Mucosa of descending colon (tissue), 3 donors: ENCODE measurements at regions not wholly inside any gene's neighbourhood (a gene's known extent, or its start where the extent isn't known, plus 50 kb on each side); places are given as distances from the start of the nearest gene placed in this dataset.
"Not testable (repeated sequence)": the region's sequence is repeated elsewhere in the genome, so short reads cannot be mapped to it uniquely, and the experiment has no call there.

Experiments
- ATAC-seq: fragments of 200-7000 bp; cut with Tn5 transposase; one replicate; pipeline ENCODE4 v1.9.1; 2020; ENCODE audit warnings: mild to moderate bottlenecking, moderate library complexity
- DNase-seq, 3 donors: peaks; one replicate each; pipeline ENCODE4 v3.0.0-alpha.2; 2020
- H3K36me3 ChIP-seq: fragments of 200-600 bp; one replicate; pipeline ENCODE4 v1.8.0; 2021; ENCODE audit warnings: low read depth, mild to moderate bottlenecking
- H3K4me1 ChIP-seq: fragments of 200-600 bp; one replicate; pipeline ENCODE4 v1.8.0; 2021; ENCODE audit warnings: low read depth, mild to moderate bottlenecking
- H3K4me3 ChIP-seq: fragments of 200-600 bp; one replicate; pipeline ENCODE4 v1.8.0; 2021; ENCODE audit warnings: mild to moderate bottlenecking
- H3K9me3 ChIP-seq: fragments of 200-600 bp; one replicate; pipeline ENCODE4 v1.8.0; 2021; ENCODE audit warnings: mild to moderate bottlenecking
- CTCF ChIP-seq: fragments of 200-600 bp; IDR thresholded peaks from one replicate; pipeline ENCODE4 v1.8.0; 2022; ENCODE audit warnings: antibody characterized with exemption, mild to moderate bottlenecking
- intact Hi-C, 2 donors: fragments of 100-400 bp; cut with DNase I in 1 of 2; cut with micrococcal nuclease in 1 of 2; formaldehyde crosslinking; loops; one replicate each; pipeline versions ENCODE4 v1.11.0 to v1.11.1; 2022; cut with DNase I, micrococcal nuclease
- donor health status: DM: no; HTN: no; CAD: no; lungs with moderate emphysema.
- donor health status: DM: no; HTN: no; CAD: no.
- donor health status: DM: no; HTN: yes; CAD: no.

DNA sequence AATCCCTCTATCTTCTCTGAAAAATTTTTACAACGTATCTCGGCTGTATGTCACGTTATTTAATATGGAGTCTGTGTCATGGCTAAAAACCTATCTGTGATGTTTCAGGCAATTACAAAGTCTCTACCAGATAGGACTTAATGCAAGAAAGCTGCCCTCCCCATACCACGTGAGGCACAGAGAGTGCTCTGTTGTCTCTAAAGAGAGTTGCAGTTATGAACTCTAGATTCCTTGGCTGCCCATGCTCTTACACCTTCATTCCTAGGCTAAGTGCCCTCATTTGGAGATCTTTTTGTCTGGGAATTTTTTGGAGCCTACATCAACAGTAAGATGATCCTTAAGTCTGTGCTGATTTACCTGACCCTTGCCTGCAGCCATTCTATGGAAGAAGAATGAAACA lies 935.9 kb downstream of the C4orf33 start:
- Histone ChIP-seq H3K4me1 (no peaks in the 10 kb centered on the region), H3K9me3 (no peaks in the 10 kb centered on the region), H3K4me3 (no peak overlapping the region), H3K36me3 (no peaks in the 10 kb centered on the region)
- TF ChIP-seq CTCF: no peak
- ATAC-seq (no peak), DNase-seq (no peak)
- intact Hi-C loops: no loop called here

DNA sequence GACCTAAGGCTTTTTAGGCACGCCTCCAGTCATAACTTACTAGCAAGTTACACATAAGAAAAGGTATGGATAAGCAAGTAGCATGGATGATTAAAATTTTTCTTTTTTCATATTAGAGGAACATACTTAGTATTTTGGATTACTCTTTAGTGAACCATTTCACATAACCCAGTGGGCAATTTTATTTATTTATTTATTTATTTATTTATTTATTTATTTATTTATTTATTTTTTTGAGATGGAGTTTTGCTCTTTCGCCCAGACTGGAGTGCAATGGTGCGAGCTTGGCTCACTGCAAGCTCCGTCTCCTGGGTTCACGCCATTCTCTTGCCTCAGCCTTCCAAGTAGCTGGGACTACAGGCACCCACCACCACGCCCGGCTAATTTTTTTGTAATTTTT lies 937.7 kb downstream of the C4orf33 start:
- H3K4me3 ChIP-seq, ATAC-seq, H3K9me3 ChIP-seq, H3K4me1 ChIP-seq, DNase-seq, intact Hi-C loops, H3K36me3 ChIP-seq: not testable (repeated sequence)

DNA sequence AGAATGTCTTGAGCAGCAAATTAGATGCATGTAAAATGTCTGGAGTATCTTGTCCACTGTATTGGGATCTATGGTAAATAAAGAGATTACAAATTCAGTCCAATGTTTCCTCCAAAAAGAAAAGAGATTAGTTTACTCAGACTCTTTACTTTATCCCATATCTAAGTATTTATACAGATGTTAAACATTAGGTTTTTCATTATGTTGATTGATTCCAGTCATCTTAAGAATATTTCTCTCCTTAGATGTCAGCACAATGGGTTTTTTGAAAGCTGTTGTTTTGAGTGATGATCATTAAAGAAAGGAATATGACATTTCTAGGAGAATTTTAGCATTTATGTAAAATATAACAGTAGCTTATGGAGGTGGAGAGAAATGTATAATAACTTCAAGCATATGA lies 938.9 kb downstream of the C4orf33 start:
- no peak for TF ChIP-seq CTCF
- no peaks in the 10 kb centered on the region for H3K4me1 ChIP-seq
- no peaks in the 10 kb centered on the region for H3K36me3 ChIP-seq
- intact Hi-C loops: no loop called here
- H3K4me3 ChIP-seq: no peak overlapping the region
- H3K9me3 ChIP-seq: no peaks in the 10 kb centered on the region
- ATAC-seq (no peak), DNase-seq (no peak)

DNA sequence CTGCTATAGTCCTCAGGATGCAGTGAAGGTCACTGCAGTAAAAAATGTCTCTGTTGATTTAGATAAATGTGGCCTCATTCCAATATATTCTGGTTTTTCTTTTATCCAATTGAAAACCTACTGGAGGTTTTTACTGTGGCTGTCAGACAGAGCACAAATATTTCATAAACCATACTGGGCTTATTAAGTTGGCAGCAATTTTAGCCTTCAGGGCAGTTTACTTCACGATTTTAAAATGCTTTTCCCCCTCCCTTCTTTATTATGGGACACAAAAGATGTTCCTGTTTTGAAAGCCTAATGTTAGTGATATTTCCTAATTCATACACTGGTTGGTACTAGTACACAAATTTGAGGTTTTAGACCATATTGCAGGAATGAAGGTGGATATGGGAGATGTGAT lies 939.4 kb downstream of the C4orf33 start:
- DNase-seq (no peak), ATAC-seq (no peak)
- H3K4me3 ChIP-seq: no peak overlapping the region
- H3K9me3 ChIP-seq: no peaks in the 10 kb centered on the region
- H3K36me3 ChIP-seq: no peaks in the 10 kb centered on the region
- TF ChIP-seq CTCF: no peak
- intact Hi-C loops: no loop called here
- H3K4me1 ChIP-seq: no peaks in the 10 kb centered on the region

- DNase-seq, H3K9me3 ChIP-seq, H3K4me1 ChIP-seq, H3K4me3 ChIP-seq, intact Hi-C loops, H3K36me3 ChIP-seq, ATAC-seq: not testable (repeated sequence)
Observed at GRCh38 chr4:130037866-130038265, 941.9 kb downstream of the C4orf33 start.

GRCh38 chr4:130038540-130038939 lies 942.6 kb downstream of the C4orf33 start:
- H3K36me3 ChIP-seq, H3K9me3 ChIP-seq, ATAC-seq, H3K4me3 ChIP-seq, DNase-seq, intact Hi-C loops, H3K4me1 ChIP-seq: not testable (repeated sequence)

- Histone ChIP-seq H3K4me3 (no peak overlapping the region), H3K9me3 (no peaks in the 10 kb centered on the region), H3K4me1 (no peaks in the 10 kb centered on the region), H3K36me3 (no peaks in the 10 kb centered on the region)
- no peak for ATAC-seq
- TF ChIP-seq CTCF: no peak
- DNase-seq: no peak
- intact Hi-C loops: no loop called here
Observed at GRCh38 chr4:130043732-130044160, 947.8 kb downstream of the C4orf33 start.
